Activated CD4-positive, alpha-beta T cell treated with anti-CD3 and anti-CD28 coated beads for 4 hours (primary cell): ENCODE measurements at regions not wholly inside any gene's neighbourhood (a gene's known extent, or its start where the extent isn't known, plus 50 kb on each side); places are given as distances from the start of the nearest gene placed in this dataset.

Experiments used
- DNase-seq, 2 donors: peaks; one replicate each; pipeline ENCODE4 v3.0.0-alpha.2; 2020

- no peak for DNase-seq
Observed at GRCh38 chrX:14124562-14124961, 94.9 kb upstream of the GEMIN8 start.

- DNase-seq = peak; percentile 3 to 15
Observed at GRCh38 chrX:14095702-14096101, 66.0 kb upstream of the GEMIN8 start.

DNA sequence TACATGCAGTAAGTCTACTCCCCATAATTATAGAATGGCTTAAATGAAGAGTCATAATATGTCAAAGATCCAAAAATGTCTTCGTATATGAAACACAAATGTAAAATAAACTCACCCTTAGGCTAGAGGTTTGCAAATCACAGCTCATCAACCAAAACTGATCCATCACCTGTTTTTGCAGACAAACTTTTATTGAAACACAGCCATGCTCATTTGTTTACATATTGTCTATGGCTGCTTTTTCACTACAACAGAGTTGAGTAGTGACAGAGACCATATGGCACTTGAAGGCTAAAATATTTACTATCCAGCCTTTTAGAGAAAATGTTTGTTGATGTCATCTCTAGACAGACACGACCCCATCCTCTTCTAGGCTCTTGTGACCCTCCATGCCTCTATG is 64.5 kb upstream of the GEMIN8 start:
- no peak for DNase-seq

DNA sequence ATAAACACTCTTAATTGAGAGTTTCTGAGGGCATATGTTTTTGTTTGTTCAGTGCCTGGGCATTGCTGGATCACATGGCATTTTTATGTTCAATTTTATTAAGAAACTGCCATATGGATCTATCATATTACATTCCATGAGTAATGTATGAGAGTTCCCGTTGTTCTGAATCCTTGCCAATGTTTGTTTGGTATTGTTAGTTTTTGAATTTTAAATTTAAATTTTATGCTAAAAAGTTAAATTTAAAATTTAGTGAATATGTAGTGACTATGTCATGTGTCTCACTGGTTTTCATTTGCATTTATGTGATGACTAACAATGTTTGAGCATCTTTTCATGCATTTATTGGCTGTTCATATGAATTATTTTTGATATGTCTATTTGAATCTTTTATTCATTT is 54.8 kb upstream of the GEMIN8 start:
- no peak for DNase-seq

- no peak for DNase-seq
Observed at GRCh38 chrX:14083783-14084182, 54.1 kb upstream of the GEMIN8 start.

DNA sequence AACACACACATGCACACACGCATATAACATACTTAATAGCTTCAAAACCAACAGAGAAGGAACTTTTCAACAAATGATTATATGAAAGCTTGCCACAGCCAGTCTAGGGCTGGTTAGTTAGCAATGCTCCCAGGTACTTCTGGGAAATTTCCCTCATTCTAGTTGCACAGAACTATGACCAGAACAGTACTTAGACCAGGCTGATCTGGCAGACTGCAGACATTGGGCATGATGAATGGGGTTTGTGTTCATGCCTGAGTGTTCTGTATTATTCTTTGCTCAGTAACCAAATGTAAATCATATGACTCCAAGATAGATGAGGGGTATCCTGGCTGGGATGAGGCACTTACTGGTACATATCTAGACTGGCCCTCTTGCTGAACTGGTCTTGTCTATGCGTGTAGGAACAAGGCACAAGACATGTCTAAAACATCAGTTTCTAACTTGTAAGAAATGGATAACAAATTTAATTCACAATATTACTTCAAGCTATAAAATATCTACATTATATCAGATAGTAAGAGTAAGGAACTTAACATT is 50.3 kb upstream of the GEMIN8 start:
- DNase-seq = no peak
